Glutamatergic neuron (in vitro differentiated cells): ENCODE measurements at regions not wholly inside any gene's neighbourhood (a gene's known extent, or its start where the extent isn't known, plus 50 kb on each side); places are given as distances from the start of the nearest gene placed in this dataset.

Source experiments
- DNase-seq: peaks from one replicate; pipeline ENCODE4 v3.0.0; 2022
- H3K27ac Mint-ChIP-seq: one replicate; pipeline ENCODE4 v1.8.0; 2020; ENCODE audit warnings: mild to moderate bottlenecking, mixed read lengths, inconsistent platforms; ENCODE audit not compliant: unreplicated experiment
- H3K27me3 Mint-ChIP-seq: one replicate; pipeline ENCODE4 v1.8.0; 2020; ENCODE audit warnings: mild to moderate bottlenecking, moderate library complexity, mixed read lengths, inconsistent platforms; ENCODE audit not compliant: unreplicated experiment
- H3K36me3 Mint-ChIP-seq: one replicate; pipeline ENCODE4 v1.8.0; 2020; ENCODE audit warnings: mild to moderate bottlenecking, mixed read lengths, inconsistent platforms; ENCODE audit not compliant: unreplicated experiment
- H3K4me1 Mint-ChIP-seq: one replicate; pipeline ENCODE4 v1.8.0; 2020; ENCODE audit warnings: mild to moderate bottlenecking, low read depth, mixed read lengths, inconsistent platforms; ENCODE audit not compliant: unreplicated experiment
- H3K4me3 Mint-ChIP-seq: one replicate; pipeline ENCODE4 v1.8.0; 2020; ENCODE audit warnings: mild to moderate bottlenecking, mixed read lengths, inconsistent platforms; ENCODE audit not compliant: unreplicated experiment
- H3K9me3 Mint-ChIP-seq: one replicate; pipeline ENCODE4 v1.8.0; 2020; ENCODE audit warnings: mild to moderate bottlenecking, moderate library complexity, mixed read lengths, inconsistent platforms; ENCODE audit not compliant: unreplicated experiment
- TF ChIP-seq, protein P1 (sequence below): fragments of 200-600 bp; sonication (generic); IDR thresholded peaks from one replicate; pipeline ENCODE4 v1.5.0; 2021; ENCODE audit not compliant: partially characterized antibody, unreplicated experiment

DNA sequence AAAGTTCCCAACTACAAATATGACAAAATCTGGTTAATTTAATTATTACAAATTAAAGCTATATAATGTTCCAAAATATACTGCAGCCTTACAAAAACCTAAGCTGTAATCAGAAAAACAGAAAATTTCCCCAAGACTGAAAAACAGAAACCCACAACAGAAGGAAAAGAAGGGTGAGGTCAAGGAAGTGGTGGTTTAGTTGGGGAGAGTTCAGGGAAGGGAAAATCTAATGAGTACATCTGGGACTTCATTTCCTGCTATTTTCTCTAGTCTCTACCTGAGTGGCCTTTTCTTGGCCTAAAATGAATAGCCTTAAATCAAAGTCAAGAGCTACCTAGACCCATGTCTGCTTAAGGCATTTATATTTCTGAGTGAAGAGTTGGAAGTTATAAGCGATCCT lies 66.2 kb upstream of the BEND6 start:
- Mint-ChIP-seq H3K27me3 (no peaks in the 10 kb centered on the region), H3K27ac (no peak overlapping the region), H3K9me3 (no peaks in the 10 kb centered on the region)

DNA sequence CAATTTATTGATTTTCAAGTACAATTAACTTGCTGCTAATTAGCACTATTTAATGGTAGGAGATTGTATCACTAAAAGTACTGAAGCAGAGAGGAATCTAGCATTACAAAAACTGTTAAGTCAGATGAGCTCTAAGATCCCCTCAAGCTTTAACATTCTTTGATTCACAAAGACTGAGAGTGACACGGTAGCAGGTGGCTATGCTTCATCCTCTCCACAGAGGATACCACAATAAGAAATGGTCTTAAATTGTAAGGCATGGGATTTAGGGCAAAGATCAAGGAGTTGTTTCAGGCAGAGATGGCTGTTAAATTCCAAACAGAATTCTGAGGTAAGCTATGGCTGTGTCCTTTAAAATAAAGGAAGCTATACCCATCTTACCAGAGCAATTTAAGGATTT lies 67.8 kb upstream of the BEND6 start:
- Mint-ChIP-seq H3K36me3 (no peaks in the 10 kb centered on the region), H3K27ac (no peak overlapping the region), H3K27me3 (no peaks in the 10 kb centered on the region), H3K9me3 (no peaks in the 10 kb centered on the region), H3K4me3 (no peak overlapping the region), H3K4me1 (no peaks in the 10 kb centered on the region)
- TF ChIP-seq, protein P1, sequence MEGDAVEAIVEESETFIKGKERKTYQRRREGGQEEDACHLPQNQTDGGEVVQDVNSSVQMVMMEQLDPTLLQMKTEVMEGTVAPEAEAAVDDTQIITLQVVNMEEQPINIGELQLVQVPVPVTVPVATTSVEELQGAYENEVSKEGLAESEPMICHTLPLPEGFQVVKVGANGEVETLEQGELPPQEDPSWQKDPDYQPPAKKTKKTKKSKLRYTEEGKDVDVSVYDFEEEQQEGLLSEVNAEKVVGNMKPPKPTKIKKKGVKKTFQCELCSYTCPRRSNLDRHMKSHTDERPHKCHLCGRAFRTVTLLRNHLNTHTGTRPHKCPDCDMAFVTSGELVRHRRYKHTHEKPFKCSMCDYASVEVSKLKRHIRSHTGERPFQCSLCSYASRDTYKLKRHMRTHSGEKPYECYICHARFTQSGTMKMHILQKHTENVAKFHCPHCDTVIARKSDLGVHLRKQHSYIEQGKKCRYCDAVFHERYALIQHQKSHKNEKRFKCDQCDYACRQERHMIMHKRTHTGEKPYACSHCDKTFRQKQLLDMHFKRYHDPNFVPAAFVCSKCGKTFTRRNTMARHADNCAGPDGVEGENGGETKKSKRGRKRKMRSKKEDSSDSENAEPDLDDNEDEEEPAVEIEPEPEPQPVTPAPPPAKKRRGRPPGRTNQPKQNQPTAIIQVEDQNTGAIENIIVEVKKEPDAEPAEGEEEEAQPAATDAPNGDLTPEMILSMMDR, result no peak
- DNase-seq, result no peak

More for the DNA sequence above, 66.2 kb upstream of the BEND6 start:
- no peaks in the 10 kb centered on the region for H3K36me3 Mint-ChIP-seq
- no peaks in the 10 kb centered on the region for H3K4me1 Mint-ChIP-seq
- H3K4me3 Mint-ChIP-seq, result no peak overlapping the region
- no peak for DNase-seq
- TF ChIP-seq, protein P1, result no peak

DNA sequence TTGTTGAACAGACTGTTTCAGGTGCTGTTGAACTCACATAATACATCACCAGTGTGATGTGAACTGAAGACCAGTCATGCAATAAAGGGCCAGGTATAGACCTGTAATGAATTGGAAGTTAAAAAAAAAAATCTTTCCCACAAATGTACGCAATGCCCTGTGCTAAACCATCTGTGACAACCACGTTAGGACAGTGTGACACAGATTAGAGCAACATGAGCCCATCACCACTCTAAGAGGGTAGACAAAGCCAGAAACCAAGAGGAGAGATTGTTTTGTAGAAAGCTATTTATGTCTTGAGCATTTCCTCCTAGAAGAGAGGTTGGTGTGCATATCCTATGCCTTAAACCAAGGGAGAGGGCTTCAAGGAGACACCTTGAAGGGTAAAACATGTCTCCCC lies 77.0 kb upstream of the BEND6 start:
- Mint-ChIP-seq H3K27ac (no peak overlapping the region), H3K4me1 (no peaks in the 10 kb centered on the region), H3K36me3 (peaks cover 6% of the 10 kb centered on the region), H3K9me3 (peaks cover 3% of the 10 kb centered on the region), H3K27me3 (no peaks in the 10 kb centered on the region), H3K4me3 (no peak overlapping the region)
- TF ChIP-seq, protein P1, result no peak
- no peak for DNase-seq

DNA sequence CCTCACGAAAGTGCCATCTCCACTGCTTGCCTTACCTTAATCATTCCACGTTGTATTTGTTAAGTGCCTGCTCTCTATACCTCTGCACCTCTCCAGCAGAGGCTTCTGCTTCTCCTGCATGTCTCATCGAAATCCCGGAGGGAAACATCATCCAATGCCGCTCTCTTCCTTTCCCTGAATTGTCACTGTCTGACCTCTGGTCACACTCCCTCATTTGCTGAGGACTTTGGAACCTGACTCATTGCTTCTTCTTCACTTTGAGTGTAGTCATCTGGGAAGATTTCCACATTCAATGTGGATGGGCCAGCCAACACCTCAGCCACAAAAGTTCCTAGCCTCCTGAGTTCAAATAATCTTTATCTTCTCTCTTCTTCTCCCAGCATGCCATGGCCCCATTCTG lies 78.9 kb upstream of the BEND6 start:
- Mint-ChIP-seq H3K27ac (no peak overlapping the region), H3K9me3 (peaks cover 3% of the 10 kb centered on the region), H3K27me3 (no peaks in the 10 kb centered on the region), H3K36me3 (peaks cover 6% of the 10 kb centered on the region), H3K4me3 (no peak overlapping the region), H3K4me1 (no peaks in the 10 kb centered on the region)
- TF ChIP-seq, protein P1, result no peak
- no peak for DNase-seq

DNA sequence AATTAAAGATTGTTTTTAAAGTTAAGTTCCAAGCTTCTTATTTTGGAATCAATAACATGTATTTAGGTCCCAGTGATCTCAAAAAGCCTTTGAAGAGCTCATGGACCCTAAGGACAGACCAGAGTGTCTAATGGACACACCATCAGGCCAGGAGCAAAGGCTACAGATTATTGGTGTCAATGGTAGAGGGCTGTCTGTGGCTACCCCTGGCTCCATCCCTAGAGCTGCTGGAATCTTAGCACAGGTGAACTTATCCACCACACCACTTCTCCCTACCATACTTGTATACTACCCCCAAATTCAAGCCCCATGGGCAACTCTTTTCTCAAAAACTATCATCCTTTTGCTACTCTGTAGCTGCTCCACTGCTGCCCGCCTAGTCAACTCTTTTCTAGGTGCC lies 79.4 kb upstream of the BEND6 start:
- TF ChIP-seq, protein P1, result no peak
- no peak overlapping the region for H3K4me3 Mint-ChIP-seq
- peaks cover 3% of the 10 kb centered on the region for H3K9me3 Mint-ChIP-seq
- peaks cover 6% of the 10 kb centered on the region for H3K36me3 Mint-ChIP-seq
- H3K27me3 Mint-ChIP-seq, result no peaks in the 10 kb centered on the region
- no peaks in the 10 kb centered on the region for H3K4me1 Mint-ChIP-seq
- no peak for DNase-seq
- no peak overlapping the region for H3K27ac Mint-ChIP-seq
